Colon (tissue), 2 donors: ENCODE measurements at regions not wholly inside any gene's neighbourhood (a gene's known extent, or its start where the extent isn't known, plus 50 kb on each side); places are given as distances from the start of the nearest gene placed in this dataset.
"Not testable (repeated sequence)": the region's sequence is repeated elsewhere in the genome, so short reads cannot be mapped to it uniquely, and the experiment has no call there.

Source experiments
- FAIRE-seq: peaks from 2 replicates; lab custom pipeline; 2012; peaks lifted over from hg19 to GRCh38; lab: Jason Lieb, UNC
- donor health status: control.
- donor health status: control.

- FAIRE-seq: no peak
Observed at GRCh38 chr2:57180042-57180567, 866.5 kb upstream of the VRK2 start.

- FAIRE-seq: no peak
Observed at GRCh38 chr2:57180678-57181077, 865.9 kb upstream of the VRK2 start.

GRCh38 chr2:57181315-57182038 is 865.1 kb upstream of the VRK2 start:
- FAIRE-seq: no peak

GRCh38 chr2:57182916-57183315 is 863.7 kb upstream of the VRK2 start:
- FAIRE-seq: no peak

- FAIRE-seq: no peak
Observed at GRCh38 chr2:57185568-57185967, 861.0 kb upstream of the VRK2 start.

GRCh38 chr2:57190007-57190406 is 856.6 kb upstream of the VRK2 start:
- no peak for FAIRE-seq

- no peak for FAIRE-seq
Observed at GRCh38 chr2:57199663-57200062, 846.9 kb upstream of the VRK2 start.

- FAIRE-seq: no peak
Observed at GRCh38 chr2:57204364-57204763, 842.2 kb upstream of the VRK2 start.

GRCh38 chr2:57205241-57205640 is 841.4 kb upstream of the VRK2 start:
- FAIRE-seq: no peak

- no peak for FAIRE-seq
Observed at GRCh38 chr2:57207191-57207590, 839.4 kb upstream of the VRK2 start.

GRCh38 chr2:57209799-57210198 is 836.8 kb upstream of the VRK2 start:
- no peak for FAIRE-seq

- no peak for FAIRE-seq
Observed at GRCh38 chr2:57210855-57211254, 835.8 kb upstream of the VRK2 start.

- no peak for FAIRE-seq
Observed at GRCh38 chr2:57217013-57217412, 829.6 kb upstream of the VRK2 start.

GRCh38 chr2:57218206-57218605 is 828.4 kb upstream of the VRK2 start:
- FAIRE-seq: no peak

- not testable (repeated sequence) for FAIRE-seq
Observed at GRCh38 chr2:57229706-57230105, 816.9 kb upstream of the VRK2 start.

- FAIRE-seq: not testable (repeated sequence)
Observed at GRCh38 chr2:57232341-57232740, 814.3 kb upstream of the VRK2 start.

GRCh38 chr2:57251495-57251894 is 795.1 kb upstream of the VRK2 start:
- not testable (repeated sequence) for FAIRE-seq

- not testable (repeated sequence) for FAIRE-seq
Observed at GRCh38 chr2:57276408-57276807, 770.2 kb upstream of the VRK2 start.

- FAIRE-seq: no peak
Observed at GRCh38 chr2:57278451-57278850, 768.2 kb upstream of the VRK2 start.

GRCh38 chr2:57291209-57291608 is 755.4 kb upstream of the VRK2 start:
- FAIRE-seq: no peak

- FAIRE-seq: no peak
Observed at GRCh38 chr2:57296795-57297517, 749.6 kb upstream of the VRK2 start.

- FAIRE-seq: no peak
Observed at GRCh38 chr2:57313678-57314077, 732.9 kb upstream of the VRK2 start.

GRCh38 chr2:57314682-57315081 is 731.9 kb upstream of the VRK2 start:
- no peak for FAIRE-seq

- FAIRE-seq: no peak
Observed at GRCh38 chr2:57330447-57330846, 716.2 kb upstream of the VRK2 start.
